Suprapubic skin (tissue), 4 donors: ENCODE measurements at regions not wholly inside any gene's neighbourhood (a gene's known extent, or its start where the extent isn't known, plus 50 kb on each side); places are given as distances from the start of the nearest gene placed in this dataset.
"Not testable (repeated sequence)": the region's sequence is repeated elsewhere in the genome, so short reads cannot be mapped to it uniquely, and the experiment has no call there.

Experiments used
- DNase-seq, 2 donors: peaks; one replicate each; pipeline ENCODE4 v3.0.0-alpha.2; 2019; ENCODE audit warnings: low spot score in 2 of 2
- H3K27ac ChIP-seq: fragments of 200-600 bp; sonication (generic); one replicate; pipeline ENCODE4 v1.5.1; 2019
- H3K27me3 ChIP-seq: fragments of 200-600 bp; sonication (generic); one replicate; pipeline ENCODE4 v1.5.1; 2019
- H3K36me3 ChIP-seq: fragments of 200-600 bp; sonication (generic); one replicate; pipeline ENCODE4 v1.5.1; 2019
- H3K4me1 ChIP-seq: fragments of 200-600 bp; sonication (generic); one replicate; pipeline ENCODE4 v1.5.1; 2019
- H3K4me3 ChIP-seq: fragments of 200-600 bp; sonication (generic); one replicate; pipeline ENCODE4 v1.5.1; 2019; ENCODE audit warnings: mild to moderate bottlenecking
- H3K9me3 ChIP-seq: fragments of 200-600 bp; sonication (generic); one replicate; pipeline ENCODE4 v1.5.1; 2019
- CTCF ChIP-seq, 2 donors: fragments of 200-600 bp in 1 of 2; fragments of 450-650 bp in 1 of 2; sonication (generic) in 1 of 2; IDR thresholded peaks; one replicate each; pipeline ENCODE4 v1.5.1; 2016 to 2019; ENCODE audit warnings: antibody characterized with exemption in 2 of 2, mild to moderate bottlenecking in 1 of 2, moderate library complexity in 1 of 2
- EP300 ChIP-seq: sonication (generic); formaldehyde crosslinking; IDR thresholded peaks from one replicate; pipeline ENCODE4 v1.6.1; 2017; ENCODE audit warnings: antibody characterized with exemption
- POLR2A ChIP-seq, 2 donors: fragments of 450-650 bp; IDR thresholded peaks; one replicate each; pipeline ENCODE4 v1.6.1; 2017; ENCODE audit warnings: antibody characterized with exemption in 2 of 2, mild to moderate bottlenecking in 2 of 2, moderate library complexity in 2 of 2
- POLR2AphosphoS5 ChIP-seq, 3 donors: sonication (generic); formaldehyde crosslinking; IDR thresholded peaks; one replicate each; pipeline ENCODE4 v1.6.1; 2017; ENCODE audit warnings: antibody characterized with exemption in 3 of 3
- WGBS: methylation state at CpG from one replicate; pipeline ENCODE4 v1.1.5; 2018; 5-methylcytosine and 5-hydroxymethylcytosine counted together

DNA sequence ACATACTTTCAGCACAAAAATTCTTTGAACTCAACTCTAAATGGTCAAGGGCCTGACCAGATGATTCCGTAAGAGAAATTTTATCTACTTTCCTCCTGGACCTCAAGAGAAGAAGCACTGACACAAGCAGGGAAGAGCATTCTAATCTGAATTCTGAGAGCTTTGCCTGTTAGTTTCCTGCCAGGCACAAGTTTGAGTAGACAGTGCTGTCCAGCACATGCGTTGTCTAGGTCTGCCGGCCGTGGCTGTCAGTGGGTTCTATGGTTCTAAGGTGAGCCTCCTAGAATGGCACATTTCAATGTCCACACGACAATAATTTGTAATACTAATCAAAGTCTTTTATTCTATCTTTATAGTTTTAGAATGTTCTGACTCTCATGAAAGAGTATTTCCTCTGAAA, 91.9 kb downstream of the RFPL4B start:
- 79% methylated on average over 5 of the region's 5 CpGs for WGBS
- Histone ChIP-seq H3K27ac (no peak overlapping the region), H3K36me3 (no peaks in the 10 kb centered on the region), H3K4me1 (peaks cover 3% of the 10 kb centered on the region), H3K4me3 (no peak overlapping the region), H3K9me3 (no peaks in the 10 kb centered on the region), H3K27me3 (no peaks in the 10 kb centered on the region)
- TF ChIP-seq CTCF (IDR thresholded peaks at IDR 0.05) (no peak), EP300 (no peak), POLR2A (IDR thresholded peaks at IDR 0.05) (no peak), POLR2AphosphoS5 (IDR thresholded peaks at IDR 0.05) (no peak)
- no peak for DNase-seq

GRCh38 chr6:112439432-112439831, 92.3 kb downstream of the RFPL4B start:
- 79% methylated on average over 1 of the region's 1 CpG for WGBS
- Histone ChIP-seq H3K4me3 (no peak overlapping the region), H3K27me3 (no peaks in the 10 kb centered on the region)

DNA sequence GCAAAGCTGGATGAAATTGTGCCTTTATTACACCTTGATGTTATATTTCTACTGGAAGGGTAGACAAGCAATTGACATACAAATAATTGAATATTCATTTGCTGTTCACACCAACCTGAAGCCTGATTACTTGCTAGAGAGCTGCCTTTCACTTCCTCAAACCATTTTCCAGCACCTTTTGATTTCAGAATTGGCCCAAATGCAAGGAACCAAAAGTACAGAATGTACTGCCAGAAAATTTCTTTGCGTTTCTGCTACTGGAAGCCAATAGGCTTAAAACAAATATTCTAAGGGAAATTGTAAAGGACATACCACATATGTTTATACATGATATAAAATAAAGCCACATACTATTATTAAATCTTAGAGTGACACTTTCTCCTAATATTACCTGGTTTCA, 94.5 kb downstream of the RFPL4B start:
- no peak for TF ChIP-seq CTCF (IDR thresholded peaks at IDR 0.05)
- TF ChIP-seq POLR2A (IDR thresholded peaks at IDR 0.05) = no peak
- no peak for TF ChIP-seq POLR2AphosphoS5 (IDR thresholded peaks at IDR 0.05)
- no peak for TF ChIP-seq EP300
- H3K4me1 ChIP-seq = peaks cover 3% of the 10 kb centered on the region
- DNase-seq = no peak
- WGBS = 59% methylated on average over 1 of the region's 1 CpG
- no peaks in the 10 kb centered on the region for H3K9me3 ChIP-seq
- no peak overlapping the region for H3K4me3 ChIP-seq
- H3K27ac ChIP-seq = no peak overlapping the region
- H3K27me3 ChIP-seq = no peaks in the 10 kb centered on the region
- no peaks in the 10 kb centered on the region for H3K36me3 ChIP-seq

More at GRCh38 chr6:112439432-112439831, 92.3 kb downstream of the RFPL4B start:
- no peak overlapping the region for H3K27ac ChIP-seq
- H3K4me1 ChIP-seq = peaks cover 3% of the 10 kb centered on the region
- TF ChIP-seq EP300 = no peak
- TF ChIP-seq CTCF (IDR thresholded peaks at IDR 0.05) = no peak
- no peak for TF ChIP-seq POLR2A (IDR thresholded peaks at IDR 0.05)
- no peak for TF ChIP-seq POLR2AphosphoS5 (IDR thresholded peaks at IDR 0.05)
- no peak for DNase-seq
- H3K36me3 ChIP-seq = no peaks in the 10 kb centered on the region
- H3K9me3 ChIP-seq = no peaks in the 10 kb centered on the region

- no peaks in the 10 kb centered on the region for H3K27me3 ChIP-seq
- peaks cover 3% of the 10 kb centered on the region for H3K4me1 ChIP-seq
- H3K9me3 ChIP-seq = no peaks in the 10 kb centered on the region
- no peaks in the 10 kb centered on the region for H3K36me3 ChIP-seq
- peak overlapping the region; percentile 24 for H3K27ac ChIP-seq
- peak; percentile 65 to 79 for DNase-seq
- WGBS = 66% methylated on average over 6 of the region's 6 CpGs
- no peak overlapping the region for H3K4me3 ChIP-seq
- TF ChIP-seq EP300 (no peak), POLR2AphosphoS5 (IDR thresholded peaks at IDR 0.05) (peak in 1 of 3 donors; percentile 59)
These were observed 96.3 kb downstream of the RFPL4B start for GRCh38 chr6:112443179-112444065.

DNA sequence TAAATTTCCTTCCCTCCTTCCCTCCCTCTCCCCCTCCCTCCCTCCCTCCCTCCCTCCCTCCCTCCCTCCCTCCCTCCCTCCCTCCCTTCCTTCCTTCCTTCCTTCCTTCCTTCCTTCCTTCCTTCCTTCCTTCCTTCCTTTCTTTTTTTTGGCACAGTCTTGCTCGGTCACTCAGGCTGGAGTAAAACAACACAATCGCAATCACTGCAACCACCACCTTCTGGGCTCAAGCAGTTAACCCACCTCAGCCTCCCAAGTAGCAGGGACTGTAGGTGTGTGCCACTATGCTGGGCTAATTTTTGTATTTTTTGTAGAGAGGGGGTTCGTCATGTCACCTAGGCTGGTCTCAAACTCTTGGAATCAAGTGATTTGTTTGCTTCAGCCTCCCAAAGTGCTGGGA, 101.7 kb downstream of the RFPL4B start:
- H3K9me3 ChIP-seq, H3K4me1 ChIP-seq, H3K27ac ChIP-seq, H3K27me3 ChIP-seq, H3K4me3 ChIP-seq, H3K36me3 ChIP-seq, DNase-seq: not testable (repeated sequence)
- WGBS = 92% methylated on average over 3 of the region's 3 CpGs

DNA sequence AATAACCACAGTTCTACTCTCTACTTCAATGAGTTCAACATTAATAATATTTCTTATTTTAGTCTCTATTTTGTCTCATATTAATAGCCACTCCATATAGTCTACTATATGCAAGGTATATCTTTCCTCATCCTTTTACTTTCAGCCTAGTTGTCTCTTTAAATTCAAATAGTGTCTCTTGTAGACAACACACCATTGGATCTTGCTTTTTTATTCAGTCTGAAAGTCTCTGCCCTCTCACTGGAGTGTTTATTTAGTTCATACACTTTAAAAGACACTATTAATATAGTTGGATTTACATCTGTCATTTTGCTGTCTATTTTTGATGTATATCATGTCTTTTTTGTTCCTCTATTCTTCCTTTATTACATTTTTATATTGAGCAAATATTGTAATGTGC, 103.5 kb downstream of the RFPL4B start:
- Histone ChIP-seq H3K9me3 (no peaks in the 10 kb centered on the region), H3K27me3 (no peaks in the 10 kb centered on the region), H3K4me1 (no peaks in the 10 kb centered on the region), H3K27ac (no peak overlapping the region), H3K4me3 (no peak overlapping the region), H3K36me3 (no peaks in the 10 kb centered on the region)
- TF ChIP-seq POLR2A (IDR thresholded peaks at IDR 0.05) (no peak), EP300 (no peak), POLR2AphosphoS5 (IDR thresholded peaks at IDR 0.05) (no peak), CTCF (IDR thresholded peaks at IDR 0.05) (no peak)
- no peak for DNase-seq
